ENCODE measurements at regions not wholly inside any gene's neighbourhood (a gene's known extent, or its start where the extent isn't known, plus 50 kb on each side); places are given as distances from the start of the nearest gene placed in this dataset.

- TF ChIP-seq POLR2AphosphoS5 (IDR thresholded peaks at IDR 0.05; ENCODE audit: low read depth, low read length): no peak
- TF ChIP-seq POLR2A (IDR thresholded peaks at IDR 0.05; ENCODE audit: low read depth, low read length): no peak
- no peak for TF ChIP-seq TAF1 (IDR thresholded peaks at IDR 0.05; ENCODE audit: borderline replicate concordance, low read depth, low read length)
Observed at GRCh38 chr21:35727830-35728229, 332.5 kb downstream of the SETD4 start.

Data from GM12892 (cell line).